ENCODE measurements at regions not wholly inside any gene's neighbourhood (a gene's known extent, or its start where the extent isn't known, plus 50 kb on each side); places are given as distances from the start of the nearest gene placed in this dataset.

DNA sequence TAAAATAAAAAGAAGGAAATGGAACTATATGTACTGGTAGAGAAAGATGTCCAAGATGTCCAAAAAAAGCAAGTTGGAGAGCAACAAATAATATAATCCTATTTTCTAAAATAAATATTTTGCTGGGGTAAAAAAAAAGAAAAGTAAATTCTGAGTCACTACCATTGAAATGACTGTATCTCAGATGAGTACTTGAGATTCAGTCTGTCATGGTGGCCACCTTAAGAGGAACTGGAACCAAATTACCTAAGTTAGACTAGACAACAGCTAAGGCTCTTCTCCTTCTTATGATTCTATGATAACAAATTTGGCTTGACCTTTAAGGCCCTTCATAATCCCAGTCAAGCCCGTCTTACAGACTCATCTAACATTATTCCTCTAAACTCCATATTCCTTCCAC is 270.6 kb upstream of the HES1 start:
- H3K4me3 ChIP-seq, result no peak overlapping the region
- no peak overlapping the region for H3K27ac ChIP-seq

DNA sequence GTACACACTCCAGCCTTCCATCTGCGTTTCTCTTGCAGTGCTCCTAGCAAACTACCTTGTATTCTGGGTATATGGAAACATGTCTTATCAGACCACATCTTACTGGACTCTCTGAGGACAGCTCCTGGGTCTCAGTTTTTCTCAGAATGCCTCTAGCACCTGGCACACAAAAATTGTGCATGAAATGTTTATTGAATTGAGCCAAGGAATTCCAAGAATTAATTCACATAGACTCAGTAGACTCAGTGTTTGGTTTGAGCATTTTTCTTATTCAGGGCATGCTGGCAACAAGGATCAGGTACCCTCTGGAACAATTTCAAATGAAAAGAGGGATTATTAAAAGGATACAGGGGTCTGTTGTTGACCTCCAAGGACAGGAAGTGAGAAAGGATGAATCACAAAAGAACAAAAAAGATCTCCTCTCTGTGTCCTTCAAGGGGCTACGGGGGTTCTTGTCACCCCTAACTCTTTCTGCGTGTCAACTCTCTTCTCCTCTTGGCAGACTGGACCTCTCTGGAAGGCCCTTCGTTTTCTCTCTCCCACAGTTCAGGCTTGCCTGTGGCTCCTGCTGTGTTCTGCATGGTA is 270.0 kb upstream of the HES1 start:
- no peak overlapping the region for H3K27ac ChIP-seq
- no peak overlapping the region for H3K4me3 ChIP-seq

GRCh38 chr3:193868590-193868989 is 267.4 kb upstream of the HES1 start:
- H3K4me3 ChIP-seq, result no peak overlapping the region
- no peak overlapping the region for H3K27ac ChIP-seq

DNA sequence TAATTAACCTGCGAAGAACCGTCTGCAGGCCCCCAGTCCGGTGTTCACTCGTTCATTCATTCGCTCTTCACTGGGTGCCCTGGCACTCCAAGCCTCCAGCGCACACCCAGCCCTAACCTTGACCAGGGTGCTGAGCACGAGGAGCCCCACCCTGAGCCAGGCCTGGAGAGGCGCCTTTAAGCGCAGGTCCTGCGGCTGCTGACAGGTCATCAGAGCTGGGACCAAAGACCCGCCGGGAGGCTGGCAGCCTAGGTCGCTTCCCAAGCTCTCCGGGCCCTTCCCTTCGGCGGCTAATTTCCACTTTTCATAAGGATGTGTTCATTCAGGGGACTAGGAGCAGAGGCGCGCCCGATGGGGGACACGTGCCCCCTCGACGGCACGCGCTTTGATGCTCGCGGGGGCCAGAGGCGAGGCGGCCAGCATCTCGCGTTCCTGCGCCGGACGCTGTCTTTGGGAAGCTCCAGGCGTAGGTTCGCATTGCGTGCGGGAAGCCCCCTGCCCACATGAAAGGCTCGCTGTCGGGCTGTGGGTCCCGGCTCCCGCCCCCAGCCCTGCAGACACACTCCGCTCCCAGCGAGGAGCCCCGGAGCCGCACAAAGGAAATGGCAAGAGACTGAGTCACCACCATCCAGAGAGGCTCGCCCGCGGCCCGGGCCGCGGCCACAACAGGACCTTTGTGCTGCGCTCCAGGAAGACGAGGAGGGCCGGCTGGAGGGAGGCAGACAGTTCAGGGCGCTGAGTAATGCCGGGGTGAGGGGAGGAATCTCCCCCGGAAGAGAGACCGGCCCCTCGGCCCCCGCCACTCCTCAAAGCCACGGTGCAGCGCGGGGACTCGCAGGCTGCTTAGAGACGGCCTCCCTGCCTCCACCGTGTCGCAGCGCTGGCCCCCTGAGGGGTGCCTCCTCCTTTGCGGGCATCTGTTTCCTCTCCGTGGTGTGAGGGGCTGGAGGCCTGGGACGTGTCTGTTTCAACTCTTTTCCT is 266.4 kb upstream of the HES1 start:
- H3K27ac ChIP-seq, result peak overlapping the region in 4 of 21 experiments; percentile 7 to 39 (median 23)
- no peak overlapping the region for H3K4me3 ChIP-seq

GRCh38 chr3:193870376-193871219 is 265.4 kb upstream of the HES1 start:
- H3K27ac ChIP-seq, result peak overlapping the region in 5 of 21 experiments; percentile 4 to 39 (median 26)

DNA sequence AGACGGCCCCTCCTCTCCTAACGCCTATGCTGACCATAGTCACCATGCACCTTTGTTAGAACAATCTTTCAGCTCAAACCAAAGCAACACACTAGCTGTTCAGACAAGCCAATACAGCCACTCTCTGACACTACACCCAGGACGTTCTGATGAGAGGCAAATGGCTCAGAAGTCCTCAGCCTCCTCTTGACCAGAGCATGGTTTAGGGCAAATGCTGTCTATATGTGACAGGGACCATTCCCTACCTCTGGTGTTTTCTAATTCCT is 264.8 kb upstream of the HES1 start:
- Histone ChIP-seq H3K27ac (peak overlapping the region in 4 of 21 experiments; percentile 26 to 47 (median 39)), H3K4me3 (no peak overlapping the region)

More at GRCh38 chr3:193870376-193871219, 265.4 kb upstream of the HES1 start:
- H3K4me3 ChIP-seq, result no peak overlapping the region

GRCh38 chr3:193872265-193872753 is 263.6 kb upstream of the HES1 start:
- H3K4me3 ChIP-seq, result no peak overlapping the region
- H3K27ac ChIP-seq, result peak overlapping the region in 12 of 21 experiments; percentile 11 to 66 (median 56)

- Histone ChIP-seq H3K4me3 (no peak overlapping the region), H3K27ac (peak overlapping the region in 11 of 21 experiments; percentile 0 to 66 (median 28))
These were observed 262.3 kb upstream of the HES1 start for GRCh38 chr3:193873426-193874201.

GRCh38 chr3:193874512-193874911 is 261.4 kb upstream of the HES1 start:
- peak overlapping the region in 13 of 21 experiments; percentile 0 to 66 (median 32) for H3K27ac ChIP-seq

GRCh38 chr3:193874997-193875593 is 260.9 kb upstream of the HES1 start:
- no peak overlapping the region for H3K4me3 ChIP-seq
- H3K27ac ChIP-seq, result peak overlapping the region in 12 of 21 experiments; percentile 9 to 66 (median 28)

More at GRCh38 chr3:193874512-193874911, 261.4 kb upstream of the HES1 start:
- no peak overlapping the region for H3K4me3 ChIP-seq

GRCh38 chr3:193875601-193876321 is 260.2 kb upstream of the HES1 start:
- H3K27ac ChIP-seq, result peak overlapping the region in 3 of 21 experiments; percentile 22 to 62 (median 54)
- no peak overlapping the region for H3K4me3 ChIP-seq

GRCh38 chr3:193879099-193879863 is 256.7 kb upstream of the HES1 start:
- Histone ChIP-seq H3K27ac (no peak overlapping the region), H3K4me3 (no peak overlapping the region)

GRCh38 chr3:193879864-193880242 is 256.1 kb upstream of the HES1 start:
- Histone ChIP-seq H3K4me3 (no peak overlapping the region), H3K27ac (no peak overlapping the region)

GRCh38 chr3:193882091-193882490 is 253.9 kb upstream of the HES1 start:
- H3K27ac ChIP-seq, result no peak overlapping the region
- H3K4me3 ChIP-seq, result no peak overlapping the region

- Histone ChIP-seq H3K27ac (no peak overlapping the region), H3K4me3 (no peak overlapping the region)
These were observed 252.4 kb upstream of the HES1 start for GRCh38 chr3:193883551-193883950.

DNA sequence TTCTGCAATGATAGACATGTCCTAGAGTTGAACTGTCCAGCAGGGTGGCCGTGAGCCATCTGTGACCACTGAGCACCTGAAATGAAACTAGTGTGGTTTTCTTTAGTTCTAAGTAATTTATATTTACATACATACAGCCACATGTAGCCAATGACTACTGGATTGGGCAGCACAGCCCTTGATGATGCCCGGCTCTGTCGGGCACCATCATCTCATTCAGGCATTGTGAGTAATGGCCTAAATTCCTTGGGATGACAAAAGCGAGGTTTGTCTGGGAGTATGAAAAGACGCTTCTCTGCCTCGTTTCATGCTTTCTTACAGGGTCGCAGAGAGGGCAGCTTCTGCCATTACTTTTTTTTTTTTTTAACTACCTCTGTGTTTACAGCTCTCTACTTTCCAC is 251.9 kb upstream of the HES1 start:
- peak overlapping the region in 1 of 21 experiments; percentile 25 for H3K27ac ChIP-seq
- no peak overlapping the region for H3K4me3 ChIP-seq

GRCh38 chr3:193884652-193885051 is 251.3 kb upstream of the HES1 start:
- peak overlapping the region in 2 of 21 experiments; percentile 17 to 25 for H3K27ac ChIP-seq

More at GRCh38 chr3:193884652-193885051, 251.3 kb upstream of the HES1 start:
- H3K4me3 ChIP-seq, result no peak overlapping the region
